Hepatocyte (in vitro differentiated cells): ENCODE measurements at regions not wholly inside any gene's neighbourhood (a gene's known extent, or its start where the extent isn't known, plus 50 kb on each side); places are given as distances from the start of the nearest gene placed in this dataset.

Source experiments
- DNase-seq: peaks from one replicate; pipeline ENCODE4 v3.0.0-alpha.2; 2016; ENCODE audit warnings: low spot score
- H2AFZ ChIP-seq: fragments of 200-600 bp; sonication (generic); 2 replicates; pipeline ENCODE4 v1.6.0; 2016; ENCODE audit warnings: antibody characterized with exemption, mild to moderate bottlenecking
- H3K27ac ChIP-seq: fragments of 200-600 bp; sonication (generic); 2 replicates; pipeline ENCODE4 v1.5.1; 2016; ENCODE audit warnings: mild to moderate bottlenecking
- H3K27me3 ChIP-seq: fragments of 200-600 bp; sonication (generic); 2 replicates; pipeline ENCODE4 v1.6.1; 2016
- H3K36me3 ChIP-seq: fragments of 200-600 bp; sonication (generic); replicated peaks from 2 replicates; pipeline ENCODE4 v1.5.1; 2016; ENCODE audit warnings: low read depth; ENCODE audit not compliant: insufficient read depth
- H3K4me1 ChIP-seq: fragments of 200-600 bp; sonication (generic); 2 replicates; pipeline ENCODE4 v1.5.1; 2016; ENCODE audit warnings: mild to moderate bottlenecking, moderate library complexity; ENCODE audit not compliant: insufficient read depth
- H3K4me2 ChIP-seq: fragments of 200-600 bp; sonication (generic); 2 replicates; pipeline ENCODE4 v1.6.0; 2016
- H3K4me3 ChIP-seq: fragments of 200-600 bp; sonication (generic); 2 replicates; pipeline ENCODE4 v1.5.1; 2016; ENCODE audit warnings: mild to moderate bottlenecking
- H3K79me2 ChIP-seq: fragments of 200-600 bp; sonication (generic); 2 replicates; pipeline ENCODE4 v1.6.0; 2017; ENCODE audit warnings: mild to moderate bottlenecking
- H3K9me2 ChIP-seq: fragments of 200-600 bp; sonication (generic); replicated peaks from 2 replicates; pipeline ENCODE4 v1.6.0; 2017; ENCODE audit warnings: mild to moderate bottlenecking; ENCODE audit not compliant: insufficient read depth
- H3K9me3 ChIP-seq: fragments of 200-600 bp; sonication (generic); 2 replicates; pipeline ENCODE4 v1.5.1; 2016; ENCODE audit warnings: low read depth, mild to moderate bottlenecking
- H4K20me1 ChIP-seq: fragments of 200-600 bp; sonication (generic); 2 replicates; pipeline ENCODE4 v1.6.0; 2016; ENCODE audit warnings: mild to moderate bottlenecking; ENCODE audit not compliant: insufficient read depth, poor library complexity, severe bottlenecking
- CTCF ChIP-seq: fragments of 200-600 bp; sonication (generic); IDR thresholded peaks from 2 replicates; pipeline ENCODE4 v1.5.1; 2016; ENCODE audit warnings: antibody characterized with exemption, mild to moderate bottlenecking; ENCODE audit not compliant: poor library complexity
- EZH2 ChIP-seq: fragments of 200-600 bp; sonication (generic); IDR thresholded peaks from 2 replicates; pipeline ENCODE4 v1.6.1; 2016; ENCODE audit warnings: antibody characterized with exemption, mild to moderate bottlenecking, borderline replicate concordance
- EZH2phosphoT487 ChIP-seq: fragments of 200-600 bp; sonication (generic); IDR thresholded peaks from one replicate; pipeline ENCODE4 v1.6.1; 2018; ENCODE audit warnings: antibody characterized with exemption, mild to moderate bottlenecking, low read depth, moderate library complexity; ENCODE audit not compliant: unreplicated experiment, severe bottlenecking
- WGBS: methylation state at CpG from one replicate; pipeline ENCODE4 v1.1.6; 2016; ENCODE audit warnings: low lambda C conversion rate; ENCODE audit errors: missing lambda C conversion rate; 5-methylcytosine and 5-hydroxymethylcytosine counted together

- no peak overlapping the region for H3K4me3 ChIP-seq
- no peaks in the 10 kb centered on the region for H3K27me3 ChIP-seq
- H3K4me1 ChIP-seq: no peaks in the 10 kb centered on the region
- H4K20me1 ChIP-seq: no peaks in the 10 kb centered on the region
- no peak for DNase-seq
- TF ChIP-seq CTCF (no peak), EZH2phosphoT487 (no peak), EZH2 (no peak)
- H3K4me2 ChIP-seq: peak overlapping the region; percentile 31
- H2AFZ ChIP-seq: no peak overlapping the region
- no peaks in the 10 kb centered on the region for H3K9me3 ChIP-seq
- H3K36me3 ChIP-seq: no peaks in the 10 kb centered on the region
- H3K79me2 ChIP-seq: no peaks in the 10 kb centered on the region
- no peaks in the 10 kb centered on the region for H3K9me2 ChIP-seq
- no peak overlapping the region for H3K27ac ChIP-seq
- 57% methylated on average over 4 of the region's 4 CpGs for whole genome bisulfite sequencing
Observed at GRCh38 chr4:123937581-123937980, 541.0 kb downstream of the SPRY1 start.

- WGBS: 54% methylated on average over 1 of the region's 1 CpG
- DNase-seq: peak; percentile 16
- no peak overlapping the region for H3K27ac ChIP-seq
Observed at GRCh38 chr4:123939621-123940020, 543.0 kb downstream of the SPRY1 start.

GRCh38 chr4:123940604-123941003 is 544.0 kb downstream of the SPRY1 start:
- Histone ChIP-seq H2AFZ (no peak overlapping the region), H3K9me2 (no peaks in the 10 kb centered on the region), H3K79me2 (no peaks in the 10 kb centered on the region), H3K27ac (no peak overlapping the region), H3K27me3 (no peaks in the 10 kb centered on the region), H3K4me3 (no peak overlapping the region), H4K20me1 (no peaks in the 10 kb centered on the region), H3K36me3 (no peaks in the 10 kb centered on the region), H3K4me1 (no peaks in the 10 kb centered on the region), H3K4me2 (no peak overlapping the region), H3K9me3 (no peaks in the 10 kb centered on the region)
- no peak for DNase-seq
- WGBS: 60% methylated on average over 2 of the region's 2 CpGs
- TF ChIP-seq CTCF (no peak), EZH2phosphoT487 (no peak), EZH2 (no peak)

More at GRCh38 chr4:123939621-123940020, 543.0 kb downstream of the SPRY1 start:
- no peaks in the 10 kb centered on the region for H3K36me3 ChIP-seq
- no peaks in the 10 kb centered on the region for H3K9me3 ChIP-seq
- no peak overlapping the region for H3K4me3 ChIP-seq
- H3K4me1 ChIP-seq: no peaks in the 10 kb centered on the region
- no peaks in the 10 kb centered on the region for H3K9me2 ChIP-seq
- no peaks in the 10 kb centered on the region for H3K27me3 ChIP-seq
- H3K4me2 ChIP-seq: no peak overlapping the region
- no peak overlapping the region for H2AFZ ChIP-seq
- TF ChIP-seq CTCF (no peak), EZH2 (no peak), EZH2phosphoT487 (no peak)
- H4K20me1 ChIP-seq: no peaks in the 10 kb centered on the region
- no peaks in the 10 kb centered on the region for H3K79me2 ChIP-seq

- no peak overlapping the region for H3K4me3 ChIP-seq
- WGBS: 57% methylated on average over 1 of the region's 1 CpG
- H2AFZ ChIP-seq: no peak overlapping the region
- no peaks in the 10 kb centered on the region for H3K79me2 ChIP-seq
- no peaks in the 10 kb centered on the region for H3K36me3 ChIP-seq
- H3K27ac ChIP-seq: no peak overlapping the region
- no peaks in the 10 kb centered on the region for H3K9me2 ChIP-seq
- H3K27me3 ChIP-seq: no peaks in the 10 kb centered on the region
- DNase-seq: no peak
- TF ChIP-seq EZH2 (no peak), EZH2phosphoT487 (no peak)
- no peaks in the 10 kb centered on the region for H3K9me3 ChIP-seq
- no peak overlapping the region for H3K4me2 ChIP-seq
- H3K4me1 ChIP-seq: no peaks in the 10 kb centered on the region
- no peaks in the 10 kb centered on the region for H4K20me1 ChIP-seq
Observed at GRCh38 chr4:123941306-123941705, 544.7 kb downstream of the SPRY1 start.
